Naive thymus-derived CD8-positive, alpha-beta T cell (primary cell): ENCODE measurements at regions not wholly inside any gene's neighbourhood (a gene's known extent, or its start where the extent isn't known, plus 50 kb on each side); places are given as distances from the start of the nearest gene placed in this dataset.

Experiments
- ATAC-seq, 2 donors: fragments of 150-1000 bp; cut with Tn5 transposase in 1 of 2; sonication (Bioruptor Pico), chemical (Tn5 transposase) in 1 of 2; 1 replicate in 1 of 2; 2 replicates in 1 of 2; pipeline ENCODE4 v1.10.0; 2021; ENCODE audit warnings: mild to moderate bottlenecking in 2 of 2, moderate library complexity in 2 of 2
- POLR2A ChIA-PET: fragments of 350-600 bp; sonication (Branson Sonifier 250); formaldehyde crosslinking; loops from one replicate; lab custom pipeline; 2021; ENCODE audit warnings: antibody characterized with exemption; lab: Charles Lee
- DNase-seq, 10 donors: peaks; one replicate each; pipeline versions ENCODE4 v3.0.0 to v3.0.0-alpha.2; 2020 to 2022
- H3K27ac Mint-ChIP-seq, 10 donors: one replicate each; pipeline ENCODE4 v1.8.0; 2020 to 2022; ENCODE audit warnings: mild to moderate bottlenecking in 10 of 10, mixed read lengths in 10 of 10, moderate library complexity in 4 of 10, inconsistent platforms in 1 of 10
- H3K27me3 Mint-ChIP-seq, 5 donors: one replicate each; pipeline ENCODE4 v1.8.0; 2021 to 2022; ENCODE audit warnings: mixed read lengths in 5 of 5
- H3K36me3 Mint-ChIP-seq, 3 donors: one replicate each; pipeline ENCODE4 v1.8.0; 2020 to 2022; ENCODE audit warnings: mixed read lengths in 3 of 3, mild to moderate bottlenecking in 2 of 3, inconsistent platforms in 1 of 3
- H3K4me1 Mint-ChIP-seq, 4 donors: one replicate each; pipeline ENCODE4 v1.8.0; 2021 to 2022; ENCODE audit warnings: mixed read lengths in 4 of 4
- H3K4me3 Mint-ChIP-seq, 10 donors: one replicate each; pipeline ENCODE4 v1.8.0; 2020 to 2022; ENCODE audit warnings: mild to moderate bottlenecking in 10 of 10, mixed read lengths in 10 of 10, moderate library complexity in 6 of 10, inconsistent platforms in 1 of 10
- H3K9me3 Mint-ChIP-seq, 9 donors: one replicate each; pipeline ENCODE4 v1.8.0; 2020 to 2022; ENCODE audit warnings: mixed read lengths in 9 of 9, mild to moderate bottlenecking in 3 of 9, inconsistent platforms in 1 of 9, moderate library complexity in 1 of 9

GRCh38 chr9:91032121-91032531 lies 230.5 kb downstream of the SYK start:
- ATAC-seq (no peak), DNase-seq (no peak)
- no peaks in the 10 kb centered on the region for H3K9me3 Mint-ChIP-seq
- no peaks in the 10 kb centered on the region for H3K36me3 Mint-ChIP-seq
- H3K27me3 Mint-ChIP-seq: peaks cover 1 to 64% (median 21%) of the 10 kb centered on the region in 5 donors
- H3K4me3 Mint-ChIP-seq: no peak overlapping the region
- POLR2A ChIA-PET: no interaction called here
- H3K27ac Mint-ChIP-seq: no peak overlapping the region
- H3K4me1 Mint-ChIP-seq: peaks cover 0 to 10% (median 4%) of the 10 kb centered on the region in 4 donors

- POLR2A ChIA-PET: no interaction called here
- Mint-ChIP-seq H3K4me3 (no peak overlapping the region), H3K27me3 (peaks cover 7 to 68% (median 24%) of the 10 kb centered on the region in 5 donors), H3K36me3 (no peaks in the 10 kb centered on the region), H3K27ac (no peak overlapping the region), H3K9me3 (no peaks in the 10 kb centered on the region), H3K4me1 (peaks cover 3 to 18% (median 11%) of the 10 kb centered on the region in 4 donors)
- ATAC-seq: no peak
- DNase-seq: no peak
Observed at GRCh38 chr9:91033270-91033669, 231.7 kb downstream of the SYK start.

- POLR2A ChIA-PET: no interaction called here
- ATAC-seq (no peak), DNase-seq (peak in 9 of 10 donors; percentile 26 to 73 (median 41))
- peaks cover 3 to 21% (median 11%) of the 10 kb centered on the region in 4 donors for H3K4me1 Mint-ChIP-seq
- H3K9me3 Mint-ChIP-seq: no peaks in the 10 kb centered on the region
- H3K36me3 Mint-ChIP-seq: no peaks in the 10 kb centered on the region
- peaks cover 11 to 63% (median 21%) of the 10 kb centered on the region in 5 donors for H3K27me3 Mint-ChIP-seq
- H3K4me3 Mint-ChIP-seq: no peak overlapping the region
- H3K27ac Mint-ChIP-seq: no peak overlapping the region
Observed at GRCh38 chr9:91033797-91034196, 232.2 kb downstream of the SYK start.

- ATAC-seq: no peak
- peaks cover 11 to 55% (median 19%) of the 10 kb centered on the region in 5 donors for H3K27me3 Mint-ChIP-seq
- H3K4me3 Mint-ChIP-seq: no peak overlapping the region
- no peak for DNase-seq
- peaks cover 5 to 22% (median 11%) of the 10 kb centered on the region in 4 donors for H3K4me1 Mint-ChIP-seq
- POLR2A ChIA-PET: no interaction called here
- no peak overlapping the region for H3K27ac Mint-ChIP-seq
- no peaks in the 10 kb centered on the region for H3K9me3 Mint-ChIP-seq
- H3K36me3 Mint-ChIP-seq: no peaks in the 10 kb centered on the region
Observed at GRCh38 chr9:91034521-91034920, 232.9 kb downstream of the SYK start.

GRCh38 chr9:91034976-91035824 lies 233.6 kb downstream of the SYK start:
- Mint-ChIP-seq H3K4me3 (no peak overlapping the region), H3K27me3 (peaks cover 11 to 53% (median 19%) of the 10 kb centered on the region in 5 donors), H3K9me3 (no peaks in the 10 kb centered on the region), H3K27ac (no peak overlapping the region), H3K4me1 (peaks cover 6 to 28% (median 11%) of the 10 kb centered on the region in 4 donors), H3K36me3 (no peaks in the 10 kb centered on the region)
- no peak for ATAC-seq
- no peak for DNase-seq
- POLR2A ChIA-PET: no interaction called here

- Mint-ChIP-seq H3K36me3 (no peaks in the 10 kb centered on the region), H3K27ac (no peak overlapping the region), H3K4me1 (peaks cover 6 to 28% (median 11%) of the 10 kb centered on the region in 4 donors), H3K4me3 (no peak overlapping the region), H3K9me3 (no peaks in the 10 kb centered on the region), H3K27me3 (peaks cover 11 to 49% (median 23%) of the 10 kb centered on the region in 5 donors)
- POLR2A ChIA-PET: no interaction called here
- ATAC-seq: no peak
- DNase-seq: no peak
Observed at GRCh38 chr9:91035825-91036208, 234.2 kb downstream of the SYK start.

- H3K9me3 Mint-ChIP-seq: no peaks in the 10 kb centered on the region
- no peak for DNase-seq
- peaks cover 6 to 28% (median 11%) of the 10 kb centered on the region in 4 donors for H3K4me1 Mint-ChIP-seq
- no peak for ATAC-seq
- POLR2A ChIA-PET: no interaction called here
- H3K36me3 Mint-ChIP-seq: no peaks in the 10 kb centered on the region
- H3K4me3 Mint-ChIP-seq: no peak overlapping the region
- H3K27ac Mint-ChIP-seq: no peak overlapping the region
- H3K27me3 Mint-ChIP-seq: peaks cover 11 to 44% (median 19%) of the 10 kb centered on the region in 5 donors
Observed at GRCh38 chr9:91036356-91036755, 234.7 kb downstream of the SYK start.

GRCh38 chr9:91036826-91037510 lies 235.3 kb downstream of the SYK start:
- peak overlapping the region in 1 of 10 donors; percentile 3 for H3K27ac Mint-ChIP-seq

GRCh38 chr9:91037511-91038482 lies 236.2 kb downstream of the SYK start:
- Mint-ChIP-seq H3K27ac (peak overlapping the region in 2 of 10 donors; percentile 3 to 42), H3K36me3 (no peaks in the 10 kb centered on the region), H3K4me3 (peak overlapping the region in 9 of 10 donors; percentile 32 to 65 (median 58)), H3K27me3 (peaks cover 14 to 45% (median 27%) of the 10 kb centered on the region in 5 donors), H3K9me3 (no peaks in the 10 kb centered on the region), H3K4me1 (peaks cover 6 to 28% (median 11%) of the 10 kb centered on the region in 4 donors)
- no peak for DNase-seq
- POLR2A ChIA-PET: interaction anchor here (1.5 kb wide), 1 partner anchor 388 kb away, joined by 8 read pairs; no protein-coding TSS in a partner anchor
- ATAC-seq: no peak

More at GRCh38 chr9:91036826-91037510, 235.3 kb downstream of the SYK start:
- Mint-ChIP-seq H3K4me3 (peak overlapping the region in 9 of 10 donors; percentile 14 to 65 (median 58)), H3K4me1 (peaks cover 6 to 28% (median 11%) of the 10 kb centered on the region in 4 donors), H3K27me3 (peaks cover 11 to 41% (median 19%) of the 10 kb centered on the region in 5 donors), H3K9me3 (no peaks in the 10 kb centered on the region), H3K36me3 (no peaks in the 10 kb centered on the region)
- DNase-seq (peak; percentile 18 to 80 (median 50)), ATAC-seq (peak; percentile 93 to 97)
- POLR2A ChIA-PET: interaction anchor here (1.5 kb wide), 1 partner anchor 389 kb away, joined by 8 read pairs; no protein-coding TSS in a partner anchor

- no peak for ATAC-seq
- DNase-seq: no peak
- H3K4me3 Mint-ChIP-seq: no peak overlapping the region
- H3K27ac Mint-ChIP-seq: no peak overlapping the region
- POLR2A ChIA-PET: no interaction called here
- H3K27me3 Mint-ChIP-seq: peaks cover 14 to 53% (median 27%) of the 10 kb centered on the region in 5 donors
- H3K9me3 Mint-ChIP-seq: no peaks in the 10 kb centered on the region
- no peaks in the 10 kb centered on the region for H3K36me3 Mint-ChIP-seq
- H3K4me1 Mint-ChIP-seq: peaks cover 7 to 28% (median 11%) of the 10 kb centered on the region in 4 donors
Observed at GRCh38 chr9:91038483-91039124, 237.0 kb downstream of the SYK start.

GRCh38 chr9:91039125-91039834 lies 237.7 kb downstream of the SYK start:
- H3K36me3 Mint-ChIP-seq: no peaks in the 10 kb centered on the region
- POLR2A ChIA-PET: no interaction called here
- H3K4me3 Mint-ChIP-seq: no peak overlapping the region
- H3K27ac Mint-ChIP-seq: peak overlapping the region in 1 of 10 donors; percentile 7
- DNase-seq (no peak), ATAC-seq (no peak)
- peaks cover 19 to 59% (median 32%) of the 10 kb centered on the region in 5 donors for H3K27me3 Mint-ChIP-seq
- H3K9me3 Mint-ChIP-seq: no peaks in the 10 kb centered on the region
- H3K4me1 Mint-ChIP-seq: peaks cover 7 to 28% (median 11%) of the 10 kb centered on the region in 4 donors
